Mesenchymal stem cell (in vitro differentiated cells and primary cell): ENCODE measurements at regions not wholly inside any gene's neighbourhood (a gene's known extent, or its start where the extent isn't known, plus 50 kb on each side); places are given as distances from the start of the nearest gene placed in this dataset.

ENCODE experiments used
- DNase-seq: peaks from one replicate; pipeline ENCODE4 v3.0.0-alpha.2; 2013
- H2AFZ ChIP-seq: one replicate; pipeline ENCODE4 v1.6.1; 2013; ENCODE audit warnings: low read depth, mild to moderate bottlenecking, control low read depth, inconsistent platforms, low read length, moderate library complexity
- H2AK5ac ChIP-seq: 2 replicates; pipeline ENCODE4 v1.6.1; 2013; ENCODE audit warnings: low read length, moderate library complexity, mild to moderate bottlenecking, inconsistent platforms; ENCODE audit not compliant: severe bottlenecking
- H2BK120ac ChIP-seq: one replicate; pipeline ENCODE4 v1.6.1; 2013; ENCODE audit warnings: low read depth, mild to moderate bottlenecking, inconsistent platforms, low read length, moderate library complexity
- H2BK12ac ChIP-seq, 2 experiments: one replicate each; pipeline ENCODE4 v1.6.1; 2013; ENCODE audit warnings: inconsistent platforms in 2 of 2, low read length in 2 of 2, mild to moderate bottlenecking in 2 of 2, moderate library complexity in 2 of 2, control low read depth in 1 of 2
- H2BK15ac ChIP-seq: one replicate; pipeline ENCODE4 v1.6.1; 2013; ENCODE audit warnings: mild to moderate bottlenecking, low read depth, inconsistent platforms; ENCODE audit not compliant: poor library complexity, severe bottlenecking
- H2BK5ac ChIP-seq: 2 replicates; pipeline ENCODE4 v1.6.1; 2013; ENCODE audit warnings: low read depth, mild to moderate bottlenecking, low read length, control low read depth, inconsistent platforms; ENCODE audit not compliant: poor library complexity, severe bottlenecking
- H3K14ac ChIP-seq, 2 experiments: one replicate each; pipeline ENCODE4 v1.6.1; 2013; ENCODE audit warnings: inconsistent platforms in 2 of 2, low read length in 2 of 2, control low read depth in 1 of 2, mild to moderate bottlenecking in 1 of 2, moderate library complexity in 1 of 2
- H3K18ac ChIP-seq, 2 experiments: one replicate each; pipeline ENCODE4 v1.6.1; 2013; ENCODE audit warnings: inconsistent platforms in 2 of 2, low read length in 2 of 2, control low read depth in 1 of 2, low read depth in 1 of 2, mild to moderate bottlenecking in 1 of 2
- H3K23ac ChIP-seq, 2 experiments: one replicate each; pipeline ENCODE4 v1.6.1; 2013; ENCODE audit warnings: inconsistent platforms in 2 of 2, low read length in 2 of 2, mild to moderate bottlenecking in 2 of 2, moderate library complexity in 2 of 2, control low read depth in 1 of 2
- H3K27ac ChIP-seq: 2 replicates; pipeline ENCODE4 v1.5.1; 2013; ENCODE audit warnings: mild to moderate bottlenecking, moderate library complexity, low read length, control low read depth, inconsistent platforms; ENCODE audit not compliant: poor library complexity, severe bottlenecking
- H3K27me3 ChIP-seq, 2 experiments: 2 replicates each; pipeline versions ENCODE4 v1.6.1 to v1.7.0; 2013; ENCODE audit warnings: low read length in 2 of 2, mild to moderate bottlenecking in 2 of 2, moderate library complexity in 2 of 2, control low read depth in 1 of 2, inconsistent platforms in 1 of 2; ENCODE audit not compliant: control insufficient read depth in 1 of 2, insufficient read depth in 1 of 2
- H3K36me3 ChIP-seq, 2 experiments: 2 replicates each; pipeline versions ENCODE4 v1.6.1 to v1.7.0; 2013; ENCODE audit warnings: low read length in 2 of 2, control low read depth in 1 of 2, inconsistent platforms in 1 of 2, low read depth in 1 of 2, mild to moderate bottlenecking in 1 of 2; ENCODE audit not compliant: insufficient read depth in 2 of 2, control insufficient read depth in 1 of 2
- H3K4ac ChIP-seq, 2 experiments: one replicate each; pipeline ENCODE4 v1.6.1; 2013; ENCODE audit warnings: inconsistent platforms in 2 of 2, low read length in 2 of 2, mild to moderate bottlenecking in 2 of 2, moderate library complexity in 2 of 2, control low read depth in 1 of 2, low read depth in 1 of 2
- H3K4me1 ChIP-seq: 2 replicates; pipeline ENCODE4 v1.6.1; 2013; ENCODE audit warnings: low read depth, low read length, control low read depth; ENCODE audit not compliant: control insufficient read depth, insufficient read depth
- H3K4me2 ChIP-seq: 2 replicates; pipeline ENCODE4 v1.6.1; 2013; ENCODE audit warnings: low read length, mild to moderate bottlenecking, inconsistent platforms; ENCODE audit not compliant: poor library complexity, severe bottlenecking
- H3K4me3 ChIP-seq, 2 experiments: 2 replicates each; pipeline versions ENCODE4 v1.5.1 to v1.7.0; 2013; ENCODE audit warnings: low read length in 2 of 2, mild to moderate bottlenecking in 2 of 2, control low read depth in 1 of 2, low read depth in 1 of 2; ENCODE audit not compliant: insufficient read depth in 1 of 2
- H3K79me1 ChIP-seq: replicated peaks from 2 replicates; pipeline ENCODE4 v1.6.1; 2013; ENCODE audit warnings: mild to moderate bottlenecking, control low read depth, low read length, inconsistent platforms; ENCODE audit not compliant: poor library complexity, severe bottlenecking
- H3K9ac ChIP-seq: 2 replicates; pipeline ENCODE4 v1.7.0; 2013; ENCODE audit warnings: mild to moderate bottlenecking, low read length, moderate library complexity
- H3K9me3 ChIP-seq: 2 replicates; pipeline ENCODE4 v1.7.0; 2013; ENCODE audit warnings: mild to moderate bottlenecking, low read length; ENCODE audit not compliant: control insufficient read depth
- H4K8ac ChIP-seq: one replicate; pipeline ENCODE4 v1.6.1; 2013; ENCODE audit warnings: inconsistent platforms, mild to moderate bottlenecking, low read length, moderate library complexity
- H4K91ac ChIP-seq: one replicate; pipeline ENCODE4 v1.6.1; 2013; ENCODE audit warnings: mild to moderate bottlenecking, low read length, inconsistent platforms
- WGBS: methylation state at CpG from one replicate; pipeline ENCODE4 v1.1.7; 2013; ENCODE audit warnings: mixed read lengths; 5-methylcytosine and 5-hydroxymethylcytosine counted together

- Histone ChIP-seq H2BK5ac (no peak overlapping the region), H3K14ac (no peak overlapping the region), H3K18ac (no peak overlapping the region), H3K4me1 (no peaks in the 10 kb centered on the region), H3K9ac (no peak overlapping the region), H3K4me3 (no peak overlapping the region), H4K91ac (no peak overlapping the region), H4K8ac (no peak overlapping the region), H3K9me3 (no peaks in the 10 kb centered on the region), H3K4ac (no peak overlapping the region), H2BK120ac (no peak overlapping the region), H2AK5ac (no peak overlapping the region), H3K36me3 (peaks cover 0 to 3% of the 10 kb centered on the region in 2 experiments), H3K23ac (no peak overlapping the region), H3K79me1 (no peaks in the 10 kb centered on the region), H3K4me2 (no peak overlapping the region), H2BK12ac (no peak overlapping the region), H3K27me3 (peaks cover 0 to 49% of the 10 kb centered on the region in 2 experiments), H2BK15ac (no peak overlapping the region), H2AFZ (no peak overlapping the region), H3K27ac (no peak overlapping the region)
- DNase-seq = no peak
- 85% methylated on average over 11 of the region's 11 CpGs for WGBS
These were observed 97.2 kb upstream of the OTOS start for GRCh38 chr2:240237609-240238174.

GRCh38 chr2:240238201-240238600 lies 97.7 kb upstream of the OTOS start:
- Histone ChIP-seq H3K23ac (no peak overlapping the region), H3K4ac (no peak overlapping the region), H3K9me3 (no peaks in the 10 kb centered on the region), H3K27me3 (peaks cover 0 to 49% of the 10 kb centered on the region in 2 experiments), H3K27ac (no peak overlapping the region), H3K36me3 (peaks cover 0 to 3% of the 10 kb centered on the region in 2 experiments), H3K9ac (no peak overlapping the region), H2BK5ac (no peak overlapping the region), H3K4me2 (no peak overlapping the region), H3K4me3 (no peak overlapping the region), H3K14ac (no peak overlapping the region), H2BK12ac (no peak overlapping the region), H3K79me1 (no peaks in the 10 kb centered on the region), H2BK15ac (no peak overlapping the region), H3K18ac (no peak overlapping the region), H2AFZ (no peak overlapping the region), H4K91ac (no peak overlapping the region), H3K4me1 (no peaks in the 10 kb centered on the region), H4K8ac (no peak overlapping the region), H2AK5ac (no peak overlapping the region), H2BK120ac (no peak overlapping the region)
- WGBS = 72% methylated on average over 1 of the region's 1 CpG
- DNase-seq = no peak

GRCh38 chr2:240238786-240239185 lies 98.3 kb upstream of the OTOS start:
- DNase-seq = no peak
- Histone ChIP-seq H3K4me3 (no peak overlapping the region), H2AK5ac (no peak overlapping the region), H3K36me3 (peaks cover 0 to 3% of the 10 kb centered on the region in 2 experiments), H3K27ac (no peak overlapping the region), H3K9ac (no peak overlapping the region), H4K91ac (no peak overlapping the region), H3K18ac (no peak overlapping the region), H4K8ac (no peak overlapping the region), H3K4ac (no peak overlapping the region), H2BK15ac (no peak overlapping the region), H2BK12ac (no peak overlapping the region), H2AFZ (no peak overlapping the region), H2BK120ac (no peak overlapping the region), H3K79me1 (no peaks in the 10 kb centered on the region), H3K9me3 (no peaks in the 10 kb centered on the region), H3K23ac (no peak overlapping the region), H3K4me2 (no peak overlapping the region), H3K14ac (no peak overlapping the region), H2BK5ac (no peak overlapping the region), H3K27me3 (peaks cover 0 to 53% of the 10 kb centered on the region in 2 experiments), H3K4me1 (no peaks in the 10 kb centered on the region)
- no CpG with 5 or more reads among the region's 1 CpG for WGBS

- Histone ChIP-seq H3K9me3 (no peaks in the 10 kb centered on the region), H4K91ac (no peak overlapping the region), H2AK5ac (no peak overlapping the region), H4K8ac (no peak overlapping the region), H2BK5ac (no peak overlapping the region), H3K27ac (no peak overlapping the region), H3K14ac (no peak overlapping the region), H3K36me3 (peaks cover 0 to 3% of the 10 kb centered on the region in 2 experiments), H3K4me3 (no peak overlapping the region), H3K4me1 (no peaks in the 10 kb centered on the region), H2AFZ (no peak overlapping the region), H3K23ac (no peak overlapping the region), H3K4ac (no peak overlapping the region), H3K18ac (no peak overlapping the region), H3K9ac (no peak overlapping the region), H3K4me2 (no peak overlapping the region), H2BK12ac (no peak overlapping the region), H3K79me1 (no peaks in the 10 kb centered on the region), H3K27me3 (peaks cover 0 to 47% of the 10 kb centered on the region in 2 experiments), H2BK120ac (no peak overlapping the region), H2BK15ac (no peak overlapping the region)
- no peak for DNase-seq
- 55% methylated on average over 1 of the region's 1 CpG for WGBS
These were observed 98.9 kb upstream of the OTOS start for GRCh38 chr2:240239325-240239724.
